OCI-LY3 (cell line): ENCODE measurements at regions not wholly inside any gene's neighbourhood (a gene's known extent, or its start where the extent isn't known, plus 50 kb on each side); places are given as distances from the start of the nearest gene placed in this dataset.

Source experiments
- CTCF ChIP-seq: fragments of 200-600, 300-600 bp; sonication (generic); IDR thresholded peaks from 2 replicates; pipeline ENCODE4 v1.5.1; 2014; ENCODE audit warnings: antibody characterized with exemption, low read length, low read depth
- EZH2phosphoT487 ChIP-seq: fragments of 200-600 bp; shearing (Covaris generic); IDR thresholded peaks from 2 replicates; pipeline ENCODE4 v1.6.1; 2018; ENCODE audit warnings: antibody characterized with exemption, mixed run types, low read depth

GRCh38 chr6:15160812-15161211 lies 85.1 kb upstream of the JARID2 start:
- TF ChIP-seq CTCF: no peak
- no peak for TF ChIP-seq EZH2phosphoT487
